ENCODE measurements at regions not wholly inside any gene's neighbourhood (a gene's known extent, or its start where the extent isn't known, plus 50 kb on each side); places are given as distances from the start of the nearest gene placed in this dataset.

DNA sequence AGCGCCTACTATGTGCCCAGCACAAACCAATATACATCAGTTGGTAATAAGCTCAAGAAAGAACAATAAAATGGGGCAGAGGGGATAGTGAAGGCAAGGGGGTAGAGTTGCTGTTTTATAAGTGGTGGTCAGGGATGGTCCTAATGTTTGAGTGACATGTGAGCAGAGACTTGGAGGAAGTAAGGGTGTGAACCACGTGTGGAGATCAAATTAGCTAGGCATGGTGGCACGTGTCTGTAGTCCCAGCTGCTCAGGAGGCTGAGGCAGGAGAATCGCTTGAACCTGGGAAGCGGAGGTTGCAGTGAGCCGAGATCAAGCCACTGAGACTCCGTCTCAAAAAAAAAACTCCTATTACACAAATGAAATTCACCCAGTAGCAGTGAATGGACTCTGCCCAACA lies 56.5 kb downstream of the IRX6 start:
- intact Hi-C loops (cut with DNase I): no loop called here
- no peak for DNase-seq (ENCODE audit: low spot score)
- ATAC-seq: no peak

- no peak for ATAC-seq
- no peak for DNase-seq (ENCODE audit: low spot score)
- intact Hi-C loops (cut with DNase I): no loop called here
Observed at GRCh38 chr16:55384288-55385247, 60.6 kb downstream of the IRX6 start.

GRCh38 chr16:55385359-55385758 lies 61.4 kb downstream of the IRX6 start:
- ATAC-seq (no peak), DNase-seq (ENCODE audit: low spot score) (no peak)
- intact Hi-C loops (cut with DNase I): no loop called here

GRCh38 chr16:55386534-55387296 lies 62.7 kb downstream of the IRX6 start:
- intact Hi-C loops (cut with DNase I): no loop called here
- ATAC-seq (no peak), DNase-seq (ENCODE audit: low spot score) (no peak)

DNA sequence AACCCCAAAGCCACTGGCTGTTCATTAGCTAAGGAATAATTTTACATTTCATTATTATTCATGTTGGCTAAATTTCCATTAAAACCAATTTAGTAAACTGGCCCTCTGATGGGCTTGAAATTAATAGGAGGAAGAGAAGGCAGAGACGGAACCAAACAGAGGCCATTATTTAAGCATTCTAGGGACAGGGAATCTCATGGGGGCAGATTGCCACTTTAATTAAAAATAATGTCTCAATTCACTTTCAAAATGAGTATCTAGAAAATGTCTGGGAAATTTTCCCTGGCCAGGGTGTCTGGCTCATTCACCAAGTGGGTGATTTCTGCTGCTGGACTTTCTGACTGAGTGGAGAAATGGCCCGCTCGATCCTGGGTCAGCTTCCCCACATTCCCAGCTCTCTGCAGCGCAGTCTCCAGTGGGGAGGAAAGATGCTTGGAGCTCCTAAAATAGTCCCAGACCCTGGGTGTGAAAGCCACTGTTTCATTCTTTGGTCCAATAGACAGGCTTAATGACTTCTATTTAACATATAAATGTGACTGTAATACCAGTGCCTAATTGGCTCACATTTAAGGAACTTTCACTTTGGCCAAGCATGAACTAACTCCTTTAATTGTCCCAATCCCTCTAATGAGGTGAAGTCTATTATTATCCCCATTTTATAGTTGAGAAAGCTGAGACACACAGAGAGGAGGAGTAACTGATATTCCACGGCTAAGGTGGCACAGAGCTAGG lies 64.3 kb downstream of the IRX6 start:
- intact Hi-C loops (cut with DNase I): no loop called here
- ATAC-seq (no peak), DNase-seq (ENCODE audit: low spot score) (no peak)

DNA sequence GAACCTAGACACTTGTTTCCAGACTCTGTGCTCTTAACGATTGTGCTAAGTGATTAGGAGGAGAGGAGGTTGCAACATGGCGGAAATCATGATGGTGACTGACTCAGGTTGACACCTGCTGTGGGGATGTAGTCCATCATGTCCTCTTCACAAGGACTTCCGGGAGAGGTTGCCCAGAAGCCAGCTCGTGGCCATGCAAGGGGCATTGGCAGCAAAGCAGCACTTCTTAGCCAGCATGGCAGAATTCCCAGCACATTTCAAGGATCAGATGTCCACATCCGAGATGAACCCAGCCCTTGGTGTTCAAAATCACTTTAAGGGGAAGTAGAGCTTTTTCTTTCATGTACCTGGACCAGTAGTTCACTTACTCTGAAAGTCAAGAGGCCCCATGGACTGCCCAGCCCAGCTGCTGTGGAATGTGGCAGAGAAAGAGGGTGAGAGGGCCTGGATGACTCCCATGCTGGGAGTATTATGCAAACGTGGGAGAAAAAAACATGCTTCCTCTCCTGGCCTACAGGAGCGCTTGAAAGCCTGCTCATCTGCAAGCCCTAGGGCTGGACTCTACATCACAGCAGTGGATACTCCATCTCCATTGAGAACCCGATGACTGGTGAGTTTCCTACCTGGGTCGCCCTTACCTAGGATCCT lies 65.5 kb downstream of the IRX6 start:
- ATAC-seq (peak; percentile 29), DNase-seq (ENCODE audit: low spot score) (no peak)
- intact Hi-C loops (cut with DNase I): no loop called here

- no peak for ATAC-seq
- DNase-seq (ENCODE audit: low spot score): no peak
- intact Hi-C loops (cut with DNase I): no loop called here
Observed at GRCh38 chr16:55390630-55391237, 66.7 kb downstream of the IRX6 start.

GRCh38 chr16:55391760-55392375 lies 67.9 kb downstream of the IRX6 start:
- intact Hi-C loops (cut with DNase I): no loop called here

GRCh38 chr16:55392701-55393100 lies 68.7 kb downstream of the IRX6 start:
- no peak for ATAC-seq
- no peak for DNase-seq (ENCODE audit: low spot score)
- intact Hi-C loops (cut with DNase I): no loop called here

More at GRCh38 chr16:55391760-55392375, 67.9 kb downstream of the IRX6 start:
- no peak for DNase-seq (ENCODE audit: low spot score)
- ATAC-seq: no peak

DNA sequence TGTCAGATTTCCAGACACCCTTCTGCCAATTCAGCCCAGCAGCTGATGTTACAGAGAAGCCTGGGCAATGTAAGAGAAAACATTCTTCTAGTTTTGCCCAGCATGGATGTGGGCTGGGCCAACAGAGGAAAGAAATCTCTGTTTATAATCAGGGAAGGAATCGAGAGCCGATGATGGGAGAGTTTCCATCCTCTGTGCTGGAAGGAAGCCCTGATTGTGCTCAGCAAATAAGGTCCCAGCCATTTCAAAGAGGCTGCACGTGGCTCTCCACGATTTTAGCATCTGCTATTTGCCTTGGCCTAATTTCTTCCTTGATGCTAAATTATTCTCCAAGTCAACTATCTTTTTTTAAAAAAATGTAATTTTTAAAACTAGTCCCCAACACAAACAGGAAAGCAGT lies 70.0 kb downstream of the IRX6 start:
- ATAC-seq (peak; percentile 87), DNase-seq (ENCODE audit: low spot score) (no peak)
- intact Hi-C loops (cut with DNase I): no loop called here

- no peak for DNase-seq (ENCODE audit: low spot score)
- intact Hi-C loops (cut with DNase I): no loop called here
- no peak for ATAC-seq
Observed at GRCh38 chr16:55398762-55399161, 74.8 kb downstream of the IRX6 start.

DNA sequence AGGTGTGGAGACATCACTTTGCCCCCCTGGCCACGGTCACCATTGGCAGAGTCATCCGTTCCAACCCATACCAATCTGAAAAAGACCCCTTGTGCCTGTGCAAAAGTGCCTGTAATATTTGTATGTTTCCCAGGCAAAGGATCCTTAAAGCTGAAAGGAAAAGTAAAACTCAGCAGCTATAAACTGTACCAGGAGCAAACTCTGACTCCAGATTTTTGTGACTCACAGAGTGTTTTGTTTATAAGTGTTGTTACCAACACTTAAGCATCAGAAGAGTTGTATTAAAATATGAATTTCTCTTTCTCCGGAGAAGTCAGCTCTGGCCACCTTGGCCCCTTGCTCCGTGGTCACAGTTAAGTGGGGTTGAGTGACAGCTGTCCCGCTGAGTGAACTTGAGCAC lies 75.9 kb downstream of the IRX6 start:
- no peak for ATAC-seq
- intact Hi-C loops (cut with DNase I): no loop called here
- no peak for DNase-seq (ENCODE audit: low spot score)

- intact Hi-C loops (cut with DNase I): no loop called here
- DNase-seq (ENCODE audit: low spot score) (no peak), ATAC-seq (no peak)
Observed at GRCh38 chr16:55401046-55401445, 77.0 kb downstream of the IRX6 start.

DNA sequence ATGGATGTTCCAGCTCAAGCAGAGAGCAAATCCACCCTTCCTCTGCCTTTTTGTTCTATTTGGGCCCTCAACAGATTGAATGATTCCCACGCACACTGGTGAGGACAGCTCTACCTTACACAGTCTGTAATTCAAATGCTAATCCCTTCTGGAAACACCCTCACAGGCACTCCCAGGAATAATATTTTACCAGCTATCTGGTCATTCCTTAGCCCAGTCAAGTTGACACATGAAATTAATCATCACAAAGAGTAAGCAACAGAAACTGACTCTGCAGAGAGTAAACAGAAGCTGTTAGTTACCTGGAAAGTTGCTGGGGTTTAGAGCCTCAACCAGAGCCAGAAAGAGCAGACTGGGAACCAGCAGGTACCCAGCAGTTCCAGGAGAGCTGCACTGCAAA lies 75.5 kb upstream of the MMP2 start:
- intact Hi-C loops (cut with DNase I): no loop called here
- ATAC-seq: no peak
- DNase-seq (ENCODE audit: low spot score): no peak

GRCh38 chr16:55406651-55407050 lies 72.3 kb upstream of the MMP2 start:
- DNase-seq (ENCODE audit: low spot score) (no peak), ATAC-seq (no peak)
- intact Hi-C loops (cut with DNase I): no loop called here

DNA sequence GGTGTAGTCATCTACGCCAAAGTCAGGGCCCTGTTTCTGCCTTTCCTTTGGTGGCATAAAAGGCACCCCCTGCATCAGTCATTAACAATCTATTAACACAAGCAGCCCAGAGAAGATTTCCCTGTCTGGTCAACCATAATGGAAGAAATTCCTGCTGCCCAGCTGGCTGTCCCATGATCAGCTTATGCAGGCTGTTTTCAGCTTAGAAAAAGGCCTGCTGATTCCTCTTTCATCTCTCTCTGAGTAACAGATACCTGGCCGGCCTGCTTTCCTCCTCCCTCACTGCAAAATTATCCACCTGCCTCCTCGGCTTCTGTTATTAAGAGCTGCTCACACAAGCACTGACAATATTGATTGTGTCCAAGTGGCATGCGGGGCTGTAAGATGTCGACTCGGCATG lies 70.3 kb upstream of the MMP2 start:
- no peak for DNase-seq (ENCODE audit: low spot score)
- intact Hi-C loops (cut with DNase I): no loop called here
- ATAC-seq: no peak

- no peak for DNase-seq (ENCODE audit: low spot score)
- intact Hi-C loops (cut with DNase I): no loop called here
- ATAC-seq: no peak
Observed at GRCh38 chr16:55411231-55411630, 67.8 kb upstream of the MMP2 start.

- DNase-seq (ENCODE audit: low spot score) (no peak), ATAC-seq (no peak)
- intact Hi-C loops (cut with DNase I): no loop called here
Observed at GRCh38 chr16:55418586-55418985, 60.4 kb upstream of the MMP2 start.

Measured in sciatic nerve (tissue), 2 donors.